ENCODE measurements at regions not wholly inside any gene's neighbourhood (a gene's known extent, or its start where the extent isn't known, plus 50 kb on each side); places are given as distances from the start of the nearest gene placed in this dataset.

- DNase-seq: no peak
Measured at GRCh38 chr3:110567029-110567428, 504.6 kb upstream of the NECTIN3 start.

GRCh38 chr3:110568246-110568645 is 503.4 kb upstream of the NECTIN3 start:
- DNase-seq: no peak

GRCh38 chr3:110569073-110569472 is 502.5 kb upstream of the NECTIN3 start:
- DNase-seq: no peak

- DNase-seq: no peak
Measured at GRCh38 chr3:110575702-110576101, 495.9 kb upstream of the NECTIN3 start.

GRCh38 chr3:110576960-110577359 is 494.7 kb upstream of the NECTIN3 start:
- no peak for DNase-seq

GRCh38 chr3:110577854-110578253 is 493.8 kb upstream of the NECTIN3 start:
- no peak for DNase-seq

GRCh38 chr3:110579840-110580550 is 491.6 kb upstream of the NECTIN3 start:
- DNase-seq: no peak

GRCh38 chr3:110583373-110583935 is 488.2 kb upstream of the NECTIN3 start:
- DNase-seq: no peak

- no peak for DNase-seq
Measured at GRCh38 chr3:110588906-110589305, 482.7 kb upstream of the NECTIN3 start.

- no peak for DNase-seq
Measured at GRCh38 chr3:110589341-110589740, 482.3 kb upstream of the NECTIN3 start.

GRCh38 chr3:110593749-110594148 is 477.9 kb upstream of the NECTIN3 start:
- no peak for DNase-seq

GRCh38 chr3:110598847-110599490 is 472.6 kb upstream of the NECTIN3 start:
- DNase-seq: no peak

GRCh38 chr3:110608566-110608965 is 463.1 kb upstream of the NECTIN3 start:
- DNase-seq: no peak

GRCh38 chr3:110612045-110612444 is 459.6 kb upstream of the NECTIN3 start:
- no peak for DNase-seq

- DNase-seq: no peak
Measured at GRCh38 chr3:110614186-110614585, 457.4 kb upstream of the NECTIN3 start.

GRCh38 chr3:110615454-110615853 is 456.2 kb upstream of the NECTIN3 start:
- DNase-seq: no peak

- no peak for DNase-seq
Measured at GRCh38 chr3:110618512-110619226, 452.9 kb upstream of the NECTIN3 start.

GRCh38 chr3:110620118-110620517 is 451.5 kb upstream of the NECTIN3 start:
- no peak for DNase-seq

- DNase-seq: no peak
Measured at GRCh38 chr3:110623571-110623970, 448.0 kb upstream of the NECTIN3 start.

- DNase-seq: no peak
Measured at GRCh38 chr3:110624576-110624975, 447.0 kb upstream of the NECTIN3 start.

GRCh38 chr3:110625201-110625747 is 446.3 kb upstream of the NECTIN3 start:
- DNase-seq: no peak

- DNase-seq: peak; percentile 1
Measured at GRCh38 chr3:110626652-110627111, 444.9 kb upstream of the NECTIN3 start.

GRCh38 chr3:110628650-110629301 is 442.8 kb upstream of the NECTIN3 start:
- DNase-seq: no peak
